ENCODE measurements at regions not wholly inside any gene's neighbourhood (a gene's known extent, or its start where the extent isn't known, plus 50 kb on each side); places are given as distances from the start of the nearest gene placed in this dataset.

GRCh38 chr2:155599834-155600233, 732.7 kb downstream of the NR4A2 start (continued):
- no peak for TF ChIP-seq MLX (CRISPR knock-in tag; conservative IDR thresholded peaks at IDR 0.05)

GRCh38 chr2:155583674-155584195, 748.8 kb downstream of the NR4A2 start:
- Histone ChIP-seq H3K9ac (ENCODE audit: insufficient read depth in 1 of 2, low read depth in 2 of 2, low read length in 2 of 2) (no peak overlapping the region), H3K9me1 (ENCODE audit: control insufficient read depth, insufficient read depth, low read length) (no peaks in the 10 kb centered on the region), H3K4me3 (no peak overlapping the region), H3K27ac (ENCODE audit: extremely low read depth, low read depth, low read length) (no peak overlapping the region), H3K4me2 (ENCODE audit: insufficient read depth, low read length) (no peak overlapping the region), H4K20me1 (replicated peaks; ENCODE audit: control insufficient read depth, insufficient read depth, low read length) (no peaks in the 10 kb centered on the region), H3K27me3 (ENCODE audit: control insufficient read depth in 2 of 2, insufficient read depth in 2 of 2, low read length in 2 of 2) (no peaks in the 10 kb centered on the region), H3K4me1 (replicated peaks in 1 of 2; ENCODE audit: control insufficient read depth in 2 of 2, insufficient read depth in 2 of 2, low read length in 2 of 2) (no peaks in the 10 kb centered on the region), H3K79me2 (ENCODE audit: control insufficient read depth, insufficient read depth, low read length) (no peaks in the 10 kb centered on the region), H3K9me3 (replicated peaks; ENCODE audit: control insufficient read depth, insufficient read depth, low read depth, low read length) (no peaks in the 10 kb centered on the region; the same call in 1 of the 2 replicates), H3K36me3 (ENCODE audit: control insufficient read depth, insufficient read depth, low read length) (no peaks in the 10 kb centered on the region), H2AFZ (ENCODE audit: low read depth, low read length) (no peak overlapping the region)
- BruUV-seq (replicated peaks), result no TSS peak
- intact Hi-C loops (cut with micrococcal nuclease), result no loop called here
- FAIRE-seq (no peak), ATAC-seq (no peak), DNase-seq (ENCODE audit: extremely low read depth in 1 of 4, low spot score in 3 of 4) (peak in 1 of 4 experiments; percentile 20)
- ChIA-PET CTCF (ENCODE audit: low intra/inter-chr PET ratio) (no interaction called here), POLR2A (no interaction called here)
- TF ChIP-seq FUS (optimal IDR thresholded peaks at IDR 0.05; ENCODE audit: low read depth, low read length) (no peak), NFIC (IDR thresholded peaks at IDR 0.05) (peak; percentile 69), SMARCE1 (IDR thresholded peaks at IDR 0.05) (no peak), ZBTB43 (CRISPR knock-in tag; IDR thresholded peaks at IDR 0.05) (no peak), ZNF263 (CRISPR knock-in tag; IDR thresholded peaks at IDR 0.05; ENCODE audit: borderline replicate concordance) (no peak)
- in situ Hi-C loops (cut with MboI), result no loop called here
- WGBS (ENCODE audit: insufficient coverage, low coverage, missing lambda C conversion rate), result 9% methylated on average over 2 of the region's 2 CpGs

Measured in K562 (cell line).